Lower leg skin (tissue), 3 donors: ENCODE measurements at regions not wholly inside any gene's neighbourhood (a gene's known extent, or its start where the extent isn't known, plus 50 kb on each side); places are given as distances from the start of the nearest gene placed in this dataset.

Experiments used
- POLR2A ChIP-seq, 2 donors: fragments of 450-650 bp; IDR thresholded peaks; one replicate each; pipeline ENCODE4 v1.6.1; 2016 to 2017; ENCODE audit warnings: antibody characterized with exemption in 2 of 2, mild to moderate bottlenecking in 1 of 2, moderate library complexity in 1 of 2
- TF ChIP-seq, protein P1 (sequence below), 3 donors: fragments of 450-650 bp; IDR thresholded peaks; one replicate each; pipeline ENCODE4 v1.5.1; 2016; ENCODE audit warnings: antibody characterized with exemption in 3 of 3, mild to moderate bottlenecking in 3 of 3, moderate library complexity in 2 of 3

DNA sequence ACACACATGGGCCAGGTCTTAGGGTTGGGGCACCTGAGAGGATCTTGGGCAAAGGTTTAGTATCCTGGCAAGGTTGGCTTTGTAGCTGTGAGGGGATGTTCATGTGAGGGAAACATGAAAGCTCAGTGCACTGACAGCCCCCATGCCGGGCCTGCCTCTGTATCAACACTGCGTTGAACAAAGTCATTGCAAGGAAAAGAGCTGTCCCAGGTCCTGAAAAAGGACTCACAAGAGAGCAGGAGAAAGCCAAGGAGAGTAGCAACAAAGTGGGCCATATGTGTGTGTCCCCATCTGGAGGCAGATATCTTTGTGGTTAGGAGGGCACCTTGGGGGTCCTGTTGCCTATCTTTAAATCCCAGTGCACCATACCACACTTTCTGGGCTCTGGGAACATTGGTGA, 237.8 kb upstream of the THSD7B start:
- TF ChIP-seq, protein P1, sequence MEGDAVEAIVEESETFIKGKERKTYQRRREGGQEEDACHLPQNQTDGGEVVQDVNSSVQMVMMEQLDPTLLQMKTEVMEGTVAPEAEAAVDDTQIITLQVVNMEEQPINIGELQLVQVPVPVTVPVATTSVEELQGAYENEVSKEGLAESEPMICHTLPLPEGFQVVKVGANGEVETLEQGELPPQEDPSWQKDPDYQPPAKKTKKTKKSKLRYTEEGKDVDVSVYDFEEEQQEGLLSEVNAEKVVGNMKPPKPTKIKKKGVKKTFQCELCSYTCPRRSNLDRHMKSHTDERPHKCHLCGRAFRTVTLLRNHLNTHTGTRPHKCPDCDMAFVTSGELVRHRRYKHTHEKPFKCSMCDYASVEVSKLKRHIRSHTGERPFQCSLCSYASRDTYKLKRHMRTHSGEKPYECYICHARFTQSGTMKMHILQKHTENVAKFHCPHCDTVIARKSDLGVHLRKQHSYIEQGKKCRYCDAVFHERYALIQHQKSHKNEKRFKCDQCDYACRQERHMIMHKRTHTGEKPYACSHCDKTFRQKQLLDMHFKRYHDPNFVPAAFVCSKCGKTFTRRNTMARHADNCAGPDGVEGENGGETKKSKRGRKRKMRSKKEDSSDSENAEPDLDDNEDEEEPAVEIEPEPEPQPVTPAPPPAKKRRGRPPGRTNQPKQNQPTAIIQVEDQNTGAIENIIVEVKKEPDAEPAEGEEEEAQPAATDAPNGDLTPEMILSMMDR (IDR thresholded peaks at IDR 0.05): no peak
- no peak for TF ChIP-seq POLR2A (IDR thresholded peaks at IDR 0.05)
